NB4 (cell line): ENCODE measurements at regions not wholly inside any gene's neighbourhood (a gene's known extent, or its start where the extent isn't known, plus 50 kb on each side); places are given as distances from the start of the nearest gene placed in this dataset.

Source experiments
- DNase-seq: peaks from one replicate; pipeline ENCODE4 v3.0.0; 2010; ENCODE audit warnings: low read depth
- H3K4me3 ChIP-seq: one replicate; pipeline ENCODE4 v1.5.1; 2011; ENCODE audit warnings: mild to moderate bottlenecking, low read depth, low read length, moderate library complexity
- CTCF ChIP-seq: IDR thresholded peaks from one replicate; pipeline ENCODE4 v1.5.1; 2012; ENCODE audit warnings: low read depth, low read length
- MAX ChIP-seq: IDR thresholded peaks from 2 replicates; pipeline ENCODE4 v1.6.1; 2011; ENCODE audit warnings: low read depth, low read length
- MYC ChIP-seq: IDR thresholded peaks from 2 replicates; pipeline ENCODE4 v1.6.1; 2011; ENCODE audit warnings: low read depth, low read length
- POLR2A ChIP-seq: IDR thresholded peaks from 2 replicates; pipeline ENCODE4 v1.6.1; 2011; ENCODE audit warnings: mild to moderate bottlenecking; ENCODE audit not compliant: insufficient read length; ENCODE audit errors: extremely low read depth

GRCh38 chr16:51022955-51023354 lies 128.1 kb downstream of the SALL1 start:
- DNase-seq, result no peak
- no peak overlapping the region for H3K4me3 ChIP-seq
- TF ChIP-seq MAX, result no peak
- TF ChIP-seq MYC, result no peak
- no peak for TF ChIP-seq CTCF

GRCh38 chr16:51019617-51020016 lies 131.5 kb downstream of the SALL1 start:
- TF ChIP-seq POLR2A (no peak), CTCF (no peak), MYC (no peak), MAX (no peak)
- no peak overlapping the region for H3K4me3 ChIP-seq
- DNase-seq, result no peak

GRCh38 chr16:51017969-51018368 lies 133.1 kb downstream of the SALL1 start:
- no peak for DNase-seq
- TF ChIP-seq MAX (no peak), MYC (no peak), POLR2A (no peak), CTCF (no peak)
- no peak overlapping the region for H3K4me3 ChIP-seq

- H3K4me3 ChIP-seq, result no peak overlapping the region
- DNase-seq, result no peak
- TF ChIP-seq CTCF, result no peak
- TF ChIP-seq MAX, result no peak
- no peak for TF ChIP-seq MYC
- TF ChIP-seq POLR2A, result no peak
These were observed 138.7 kb downstream of the SALL1 start for GRCh38 chr16:51012396-51012795.

- H3K4me3 ChIP-seq, result no peak overlapping the region
- DNase-seq, result no peak
- no peak for TF ChIP-seq POLR2A
- no peak for TF ChIP-seq MYC
- no peak for TF ChIP-seq MAX
- no peak for TF ChIP-seq CTCF
These were observed 140.3 kb downstream of the SALL1 start for GRCh38 chr16:51010817-51011216.

GRCh38 chr16:51009813-51010212 lies 141.3 kb downstream of the SALL1 start:
- H3K4me3 ChIP-seq, result no peak overlapping the region
- TF ChIP-seq MYC (no peak), MAX (no peak), CTCF (no peak), POLR2A (no peak)
- DNase-seq, result no peak
